Retinal pigment epithelial cell (primary cell): ENCODE measurements at regions not wholly inside any gene's neighbourhood (a gene's known extent, or its start where the extent isn't known, plus 50 kb on each side); places are given as distances from the start of the nearest gene placed in this dataset.

Source experiments
- DNase-seq: peaks from one replicate; pipeline ENCODE4 v3.0.0-alpha.2; 2010; ENCODE audit warnings: low read depth
- H3K4me3 ChIP-seq: 2 replicates; pipeline ENCODE4 v1.5.1; 2011; ENCODE audit warnings: mild to moderate bottlenecking, low read length, control low read depth, moderate library complexity
- TF ChIP-seq, protein P1 (sequence below): conservative IDR thresholded peaks from 2 replicates; pipeline ENCODE4 v1.5.1; 2011; ENCODE audit warnings: low read depth, low read length, control low read depth, inconsistent platforms

DNA sequence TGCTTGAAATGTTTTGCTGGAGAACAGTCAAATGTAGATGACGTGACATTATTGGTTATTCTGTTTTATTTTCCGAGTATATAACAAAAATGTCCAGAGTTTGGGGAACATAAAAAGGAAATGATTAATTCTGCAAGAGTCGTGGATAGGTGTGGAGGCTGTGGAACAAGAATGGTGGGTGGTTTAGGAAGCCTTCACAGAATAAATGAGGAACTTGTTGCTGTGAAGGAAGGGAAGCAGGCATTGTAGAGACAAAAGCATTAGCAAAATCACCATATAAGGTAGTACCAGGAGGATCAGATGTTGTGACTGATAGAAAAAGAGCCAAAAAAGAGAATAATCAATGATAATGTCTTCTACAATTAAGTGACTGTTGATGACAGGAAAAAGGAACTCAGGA, 66.2 kb upstream of the CNTLN start:
- no peak overlapping the region for H3K4me3 ChIP-seq
- no peak for DNase-seq
- TF ChIP-seq, protein P1, sequence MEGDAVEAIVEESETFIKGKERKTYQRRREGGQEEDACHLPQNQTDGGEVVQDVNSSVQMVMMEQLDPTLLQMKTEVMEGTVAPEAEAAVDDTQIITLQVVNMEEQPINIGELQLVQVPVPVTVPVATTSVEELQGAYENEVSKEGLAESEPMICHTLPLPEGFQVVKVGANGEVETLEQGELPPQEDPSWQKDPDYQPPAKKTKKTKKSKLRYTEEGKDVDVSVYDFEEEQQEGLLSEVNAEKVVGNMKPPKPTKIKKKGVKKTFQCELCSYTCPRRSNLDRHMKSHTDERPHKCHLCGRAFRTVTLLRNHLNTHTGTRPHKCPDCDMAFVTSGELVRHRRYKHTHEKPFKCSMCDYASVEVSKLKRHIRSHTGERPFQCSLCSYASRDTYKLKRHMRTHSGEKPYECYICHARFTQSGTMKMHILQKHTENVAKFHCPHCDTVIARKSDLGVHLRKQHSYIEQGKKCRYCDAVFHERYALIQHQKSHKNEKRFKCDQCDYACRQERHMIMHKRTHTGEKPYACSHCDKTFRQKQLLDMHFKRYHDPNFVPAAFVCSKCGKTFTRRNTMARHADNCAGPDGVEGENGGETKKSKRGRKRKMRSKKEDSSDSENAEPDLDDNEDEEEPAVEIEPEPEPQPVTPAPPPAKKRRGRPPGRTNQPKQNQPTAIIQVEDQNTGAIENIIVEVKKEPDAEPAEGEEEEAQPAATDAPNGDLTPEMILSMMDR = no peak

DNA sequence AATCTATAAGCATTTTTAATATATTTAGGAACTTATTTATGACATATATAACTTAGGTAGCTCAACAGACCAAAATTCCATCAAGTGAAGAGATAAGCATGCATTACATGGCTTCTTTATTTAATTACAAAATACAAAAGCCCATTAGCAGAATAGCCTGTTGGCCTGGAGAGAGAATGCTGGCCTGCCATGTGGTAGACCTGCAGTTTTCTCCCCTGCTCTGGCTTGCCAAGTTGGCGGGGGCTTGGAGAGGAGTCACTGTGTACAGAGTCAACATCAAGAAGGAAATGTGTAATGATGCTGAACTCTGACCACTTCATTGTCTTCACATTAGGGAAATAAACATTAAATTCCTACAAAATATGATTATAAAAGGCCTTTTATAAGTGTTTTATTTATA, 69.8 kb upstream of the CNTLN start:
- no peak overlapping the region for H3K4me3 ChIP-seq
- TF ChIP-seq, protein P1 = no peak
- DNase-seq = no peak

DNA sequence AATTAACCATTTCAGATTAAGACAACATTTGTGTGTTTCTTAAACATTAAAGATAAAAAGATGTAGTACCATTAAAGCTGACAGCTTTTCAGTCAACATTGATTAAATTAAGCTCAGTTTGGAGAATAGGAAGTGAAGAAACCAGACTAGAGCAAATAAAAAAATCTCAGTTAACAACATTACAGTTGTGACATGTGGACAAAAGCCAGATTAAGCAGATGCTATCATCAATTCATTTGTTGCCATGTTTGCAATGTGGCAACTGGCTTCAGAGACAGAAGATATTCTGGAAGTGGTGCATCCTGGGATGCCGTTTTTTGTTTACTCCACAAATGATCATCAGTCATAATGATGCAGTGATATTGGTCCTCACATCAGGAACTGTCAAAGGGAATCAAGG, 70.3 kb upstream of the CNTLN start:
- TF ChIP-seq, protein P1 = no peak
- no peak for DNase-seq
- H3K4me3 ChIP-seq = no peak overlapping the region

DNA sequence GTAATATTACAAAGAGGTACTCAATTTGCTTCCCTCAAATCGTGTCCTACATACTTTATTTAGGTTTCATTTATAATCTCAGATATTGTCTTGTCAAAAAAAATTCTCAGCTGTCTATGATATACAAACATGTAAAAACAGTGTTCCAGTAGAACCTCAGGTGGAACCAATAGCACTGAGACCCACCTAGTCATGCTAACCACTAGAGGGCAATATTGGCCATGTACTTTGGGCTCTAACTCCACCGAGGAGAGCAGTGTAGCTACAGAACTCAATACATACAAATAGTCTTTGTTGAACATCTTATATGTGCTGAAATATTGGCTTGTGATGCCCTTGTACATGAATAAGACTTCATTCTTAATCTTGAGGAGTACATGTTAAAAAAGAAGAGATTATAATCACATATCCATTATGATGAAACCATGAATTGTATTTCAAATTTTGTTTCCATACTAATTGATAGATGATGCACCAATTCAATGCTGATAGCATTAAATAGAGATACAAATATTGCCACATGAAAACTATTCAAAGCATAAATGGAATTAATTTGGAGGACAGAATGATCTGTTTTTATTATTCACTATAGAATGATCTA, 71.2 kb upstream of the CNTLN start:
- no peak overlapping the region for H3K4me3 ChIP-seq

DNA sequence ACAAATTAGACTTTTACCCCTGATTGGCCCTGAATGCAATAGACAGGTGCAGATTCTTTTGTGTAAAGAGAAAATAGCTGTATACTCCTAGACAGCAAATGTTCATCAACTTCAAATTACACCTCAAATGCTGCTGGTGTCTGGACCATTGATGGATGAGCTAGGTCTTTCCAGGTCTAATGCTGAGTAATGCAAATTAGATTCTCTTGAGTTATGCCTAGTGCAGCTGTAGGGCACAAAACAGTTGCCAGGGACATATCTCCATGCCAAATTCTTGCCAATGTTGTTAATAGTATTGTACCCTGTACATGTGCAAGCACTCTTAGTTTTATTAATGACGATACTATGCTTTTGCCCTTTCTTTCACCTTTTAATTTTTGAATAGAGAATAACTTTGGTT, 72.3 kb upstream of the CNTLN start:
- no peak overlapping the region for H3K4me3 ChIP-seq
- DNase-seq = no peak
- TF ChIP-seq, protein P1 = no peak

More for the DNA sequence above, 71.2 kb upstream of the CNTLN start:
- peak; percentile 9 for DNase-seq
- TF ChIP-seq, protein P1 = peak; percentile 92

DNA sequence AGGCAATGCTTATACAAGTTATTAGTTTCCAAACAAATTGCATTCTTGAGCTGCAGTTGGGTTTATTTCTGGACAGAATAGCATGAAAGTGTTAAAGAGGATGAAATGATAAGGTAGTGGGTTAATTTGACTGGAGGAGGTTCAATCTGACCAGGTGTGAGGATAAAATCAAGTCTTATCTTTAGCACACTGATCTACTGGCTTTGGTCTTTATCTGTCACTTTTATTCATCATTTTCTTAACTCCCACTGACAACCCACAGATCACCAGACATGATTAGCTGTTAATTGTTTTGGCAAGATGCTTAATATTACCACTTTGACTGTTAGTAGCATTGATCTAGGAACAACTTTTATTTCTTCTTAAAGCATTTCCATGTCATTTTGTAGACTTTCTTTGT, 74.4 kb upstream of the CNTLN start:
- H3K4me3 ChIP-seq = no peak overlapping the region
- DNase-seq = no peak
- TF ChIP-seq, protein P1 = no peak

DNA sequence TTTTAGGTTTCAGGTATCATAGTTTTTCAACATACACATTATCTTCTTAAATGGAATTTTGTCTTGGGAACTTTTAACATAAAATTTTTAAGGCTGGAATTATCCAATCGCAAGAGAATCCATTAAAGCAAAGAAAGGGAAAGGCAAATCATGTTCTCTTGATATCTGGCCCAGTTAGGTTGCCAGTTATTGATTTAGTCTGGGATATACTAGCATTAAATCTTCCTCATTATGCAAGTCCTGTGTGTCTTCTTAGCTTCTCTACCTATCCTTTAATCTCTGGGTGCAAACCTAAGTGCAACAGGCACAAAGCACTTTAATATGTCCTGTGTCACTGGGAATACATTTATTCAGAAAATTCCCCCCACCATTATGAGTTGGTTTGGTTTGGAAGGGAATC, 75.4 kb upstream of the CNTLN start:
- TF ChIP-seq, protein P1 = no peak
- DNase-seq = no peak
- no peak overlapping the region for H3K4me3 ChIP-seq
